ENCODE measurements at regions not wholly inside any gene's neighbourhood (a gene's known extent, or its start where the extent isn't known, plus 50 kb on each side); places are given as distances from the start of the nearest gene placed in this dataset.

DNA sequence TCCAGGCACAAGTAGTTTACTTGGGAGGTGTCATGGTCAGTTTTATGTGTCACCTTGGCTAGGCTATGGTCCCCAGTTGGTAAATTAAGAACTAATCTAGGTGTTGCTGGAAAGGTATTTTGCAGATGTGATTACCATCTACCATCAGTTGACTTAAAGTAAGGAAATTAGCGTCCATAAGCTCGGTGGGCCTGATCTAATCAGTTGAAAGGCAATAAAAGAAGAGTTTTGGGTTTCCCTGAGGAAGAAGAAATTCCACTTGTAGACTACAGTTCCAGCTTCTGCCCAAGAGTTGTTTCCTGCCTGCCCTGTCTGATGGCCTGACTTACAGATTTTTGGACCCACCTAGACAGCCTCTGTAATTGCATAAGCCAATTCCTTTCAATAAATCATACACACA, 438.7 kb upstream of the PROK2 start:
- no peak for DNase-seq (ENCODE audit: low read depth in 3 of 3, low spot score in 1 of 3)

DNA sequence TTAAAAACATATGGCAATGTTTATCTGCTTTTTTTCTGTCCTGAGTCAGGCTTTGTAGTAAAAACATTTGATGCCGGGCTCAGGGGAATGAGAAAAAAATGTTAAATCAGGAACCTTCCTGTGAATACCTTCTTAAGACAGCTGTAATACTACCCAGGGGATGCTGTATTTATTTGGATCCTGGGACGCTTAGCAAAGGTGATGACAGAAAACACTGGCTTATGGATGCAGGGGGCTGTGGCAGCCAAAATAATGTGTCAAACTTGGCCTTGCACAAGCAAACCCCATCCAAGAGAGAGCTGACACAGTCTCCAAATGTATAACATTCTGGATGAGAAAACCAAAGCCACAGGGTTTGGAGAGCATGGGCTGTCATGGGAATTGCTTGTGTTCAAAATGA, 438.2 kb upstream of the PROK2 start:
- DNase-seq (ENCODE audit: low read depth in 3 of 3, low spot score in 1 of 3), result no peak

DNA sequence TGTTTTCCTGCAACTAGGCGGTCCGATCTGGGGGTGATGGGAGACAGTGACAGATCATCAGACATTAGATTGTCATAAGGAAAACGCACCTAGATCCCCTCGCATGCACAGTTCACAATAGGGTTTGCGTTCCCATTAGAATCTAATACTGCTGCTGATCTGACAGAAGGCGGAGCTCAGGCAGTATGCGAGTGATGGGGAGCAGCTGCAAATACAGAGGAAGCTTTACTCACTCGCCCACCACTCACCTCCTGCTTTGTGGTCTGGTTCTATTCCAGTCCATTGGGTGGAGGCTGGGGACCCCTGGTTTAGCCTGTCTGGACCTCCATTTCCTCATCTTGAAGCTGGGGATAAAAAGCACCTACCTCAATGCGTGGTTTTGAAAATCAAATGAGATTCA, 437.5 kb upstream of the PROK2 start:
- no peak for DNase-seq (ENCODE audit: low read depth in 3 of 3, low spot score in 1 of 3)

DNA sequence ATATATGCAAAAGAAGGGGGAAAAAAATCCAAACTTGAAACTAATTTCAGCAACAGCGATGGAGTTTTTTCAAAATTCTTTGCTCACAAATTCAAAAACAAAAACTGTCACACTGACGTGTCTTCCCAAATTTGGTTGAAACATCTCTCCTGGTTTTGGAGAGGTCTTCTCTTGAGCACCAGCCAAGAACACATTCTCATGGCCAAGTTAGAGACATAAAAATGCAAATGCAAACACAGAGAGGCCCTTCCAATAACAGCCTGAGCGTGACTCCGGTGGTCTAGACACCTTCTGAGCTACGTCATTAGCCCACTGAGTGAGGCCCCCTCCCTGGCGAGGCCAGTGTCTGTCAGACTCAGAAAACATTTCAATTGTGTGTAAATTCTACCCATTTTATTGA, 436.0 kb upstream of the PROK2 start:
- DNase-seq (ENCODE audit: low read depth in 3 of 3, low spot score in 1 of 3), result no peak

DNA sequence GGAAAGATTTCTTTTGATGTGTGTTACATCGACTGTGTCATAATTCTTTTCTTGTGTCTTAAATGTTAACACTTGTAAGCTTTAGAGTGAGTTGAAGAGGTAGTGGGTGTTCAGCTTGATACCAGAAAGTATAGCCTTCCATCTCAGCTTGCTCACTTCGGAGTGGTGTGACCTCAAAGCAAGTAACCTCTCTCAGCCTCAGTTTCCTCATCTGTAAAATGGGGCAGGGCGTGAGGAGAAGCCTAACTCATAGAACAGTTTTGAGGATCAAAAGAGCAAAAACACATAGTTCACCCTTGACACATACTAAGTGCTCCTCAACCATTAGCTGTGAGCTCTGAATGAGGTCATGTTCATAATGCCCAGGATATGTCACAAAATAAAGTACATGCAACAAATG, 434.8 kb upstream of the PROK2 start:
- no peak for DNase-seq (ENCODE audit: low read depth in 3 of 3, low spot score in 1 of 3)

DNA sequence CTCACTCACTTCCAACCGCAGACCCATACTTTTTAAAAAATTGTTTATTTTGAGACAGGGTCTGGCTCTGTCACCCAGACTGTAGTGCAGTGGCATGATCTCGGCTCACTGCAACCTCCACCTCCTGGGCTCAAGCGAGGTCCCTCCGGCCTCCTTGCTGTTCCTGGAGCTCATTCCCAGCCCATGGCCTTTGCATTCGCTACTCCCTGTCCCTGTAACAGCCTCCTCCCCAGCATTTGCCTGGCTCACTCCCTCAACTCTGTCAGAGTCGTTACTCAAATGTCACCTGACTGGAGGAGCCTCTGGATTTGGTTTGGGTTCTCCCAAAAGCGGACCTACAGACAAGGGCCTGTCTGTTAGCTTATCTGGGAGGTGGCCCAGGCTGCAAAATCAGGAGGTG, 432.6 kb upstream of the PROK2 start:
- DNase-seq (ENCODE audit: low read depth in 3 of 3, low spot score in 1 of 3), result no peak

DNA sequence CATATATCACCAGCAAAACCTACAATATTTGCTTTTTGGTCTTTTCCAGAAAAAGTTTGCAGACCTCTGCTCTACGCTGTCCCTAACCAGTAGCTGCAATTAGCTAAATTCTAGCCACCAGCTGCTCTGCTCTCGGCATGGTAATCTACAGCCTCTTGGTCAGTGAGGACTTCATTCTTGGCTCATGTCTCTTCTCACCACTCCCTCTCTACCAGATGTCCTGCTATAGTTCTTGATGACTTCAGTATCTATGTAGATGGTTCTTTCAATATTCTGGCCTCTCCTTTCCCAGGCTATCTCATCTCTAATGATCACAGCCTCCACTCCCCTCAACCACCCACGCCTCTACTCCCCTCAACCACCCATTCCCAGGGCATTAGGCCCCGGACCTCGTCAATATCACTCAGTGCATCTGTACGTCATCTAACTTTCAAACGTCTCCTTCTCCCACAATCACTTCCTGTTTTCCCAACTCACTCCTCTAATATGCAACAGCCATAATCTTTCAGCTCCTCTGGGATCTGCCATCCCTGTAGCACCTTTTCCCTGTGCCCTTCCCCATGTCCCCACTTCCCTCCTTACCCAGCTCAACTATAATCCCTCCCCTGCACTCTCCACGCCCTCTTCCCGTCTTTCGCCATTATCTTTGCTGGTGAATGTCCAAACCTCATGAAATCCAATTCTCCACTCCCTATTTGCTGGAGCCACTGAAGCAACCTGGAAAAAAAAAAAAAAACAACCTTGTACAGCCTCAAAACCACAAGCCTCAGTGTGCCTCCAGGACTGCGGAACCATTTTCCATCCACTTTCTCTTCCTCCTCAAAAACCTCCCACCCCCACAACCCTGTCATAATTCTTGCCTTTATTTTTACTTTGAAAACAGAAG, 429.4 kb upstream of the PROK2 start:
- DNase-seq (ENCODE audit: low read depth in 3 of 3, low spot score in 1 of 3), result no peak

DNA sequence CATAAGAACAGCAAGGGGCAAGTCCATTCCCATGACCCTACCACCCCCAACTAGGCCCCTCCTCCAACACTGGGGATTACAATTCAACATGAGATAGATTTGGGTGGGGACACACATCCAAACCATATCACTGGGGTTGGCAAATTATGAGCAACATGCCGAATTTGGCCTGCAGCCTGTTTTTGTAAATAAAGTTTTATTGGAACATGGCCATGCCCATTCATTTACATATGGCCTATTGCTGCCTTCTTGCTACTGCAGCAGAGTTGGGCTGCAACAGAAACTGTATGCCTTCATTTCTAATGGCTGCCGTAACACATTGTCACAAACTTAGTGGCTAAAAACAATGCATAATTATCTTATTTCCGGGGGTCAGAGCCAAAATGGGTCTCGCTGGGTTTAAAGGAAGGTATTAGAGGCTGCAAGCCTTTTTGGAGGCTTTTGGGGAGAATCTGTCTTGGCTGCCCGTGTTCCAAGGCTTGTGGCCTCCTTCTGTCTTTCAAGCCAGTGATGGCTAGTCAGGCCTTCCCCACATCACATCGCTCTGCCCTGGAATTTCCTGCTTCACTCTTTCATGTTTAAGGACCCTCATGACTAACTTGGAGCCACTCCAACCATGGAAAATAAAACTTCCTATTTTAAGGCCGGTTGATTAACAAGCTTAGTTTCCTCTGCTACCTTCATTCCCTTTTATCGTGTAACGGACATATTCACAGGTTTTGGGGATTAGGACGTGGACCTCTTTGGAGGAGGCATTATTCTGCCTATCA, 428.5 kb upstream of the PROK2 start:
- DNase-seq (ENCODE audit: low read depth in 3 of 3, low spot score in 1 of 3), result no peak

DNA sequence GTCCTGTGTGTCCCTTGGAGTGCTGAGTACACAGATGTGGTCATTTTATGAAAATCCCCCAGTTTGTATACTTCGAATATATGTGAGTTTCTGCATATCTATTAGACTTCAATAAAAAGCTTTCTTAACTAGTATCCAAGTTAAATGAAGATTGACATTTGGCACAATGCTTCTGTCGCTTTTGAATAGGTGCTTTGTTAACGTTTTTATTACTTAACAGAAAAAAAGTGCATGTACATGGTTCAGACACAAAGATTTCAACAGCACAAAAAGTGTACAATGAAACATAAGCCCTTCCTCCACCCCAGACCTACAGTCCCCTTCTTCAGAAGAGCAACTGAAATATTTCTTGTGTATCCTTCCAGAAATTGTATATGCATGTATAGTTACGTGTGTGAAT, 427.4 kb upstream of the PROK2 start:
- DNase-seq (ENCODE audit: low read depth in 3 of 3, low spot score in 1 of 3), result no peak

DNA sequence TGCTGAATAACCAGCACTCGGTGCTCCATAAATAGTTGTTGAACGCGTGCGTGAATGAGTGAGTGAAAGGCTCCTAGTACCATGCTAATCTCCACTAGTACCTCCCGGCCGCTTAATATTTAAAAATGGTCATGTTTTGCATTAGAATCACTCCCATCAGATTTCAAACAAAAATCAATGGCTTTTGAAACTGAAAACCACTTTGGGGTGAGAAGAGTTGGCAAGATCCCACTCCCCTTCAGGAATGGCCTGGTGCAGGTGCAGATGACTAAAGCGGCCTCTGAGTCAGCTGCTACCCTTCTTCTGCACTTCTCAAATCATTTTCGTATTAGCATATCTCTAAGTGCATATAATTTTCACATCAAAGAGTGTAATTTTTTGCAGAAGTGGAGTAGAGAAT, 425.3 kb upstream of the PROK2 start:
- no peak for DNase-seq (ENCODE audit: low read depth in 3 of 3, low spot score in 1 of 3)

DNA sequence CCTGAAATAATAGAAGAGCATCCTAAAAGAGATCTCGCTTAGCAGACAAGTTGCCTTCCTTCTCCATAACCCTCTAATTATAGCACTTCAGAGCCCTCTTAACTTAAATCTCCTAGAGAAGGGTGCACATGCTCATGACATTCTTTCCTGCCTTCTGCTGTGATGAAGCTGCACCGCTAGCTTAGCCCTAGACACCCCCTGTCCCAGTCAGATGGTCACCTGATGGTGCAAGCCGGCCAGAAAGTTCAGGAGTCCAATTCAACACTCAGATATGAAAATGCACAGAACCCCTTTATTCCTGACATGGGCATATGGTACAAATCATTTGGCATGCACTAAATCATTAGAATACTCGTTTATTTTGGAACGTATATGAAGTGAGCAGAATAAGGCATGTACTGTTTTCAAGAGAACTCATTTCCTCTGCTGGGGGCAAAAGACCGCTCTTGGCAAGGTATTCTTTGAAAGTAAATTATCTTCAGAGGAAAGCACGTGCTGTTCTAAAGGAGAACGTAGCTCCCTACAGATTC, 420.4 kb upstream of the PROK2 start:
- no peak for DNase-seq (ENCODE audit: low read depth in 3 of 3, low spot score in 1 of 3)

DNA sequence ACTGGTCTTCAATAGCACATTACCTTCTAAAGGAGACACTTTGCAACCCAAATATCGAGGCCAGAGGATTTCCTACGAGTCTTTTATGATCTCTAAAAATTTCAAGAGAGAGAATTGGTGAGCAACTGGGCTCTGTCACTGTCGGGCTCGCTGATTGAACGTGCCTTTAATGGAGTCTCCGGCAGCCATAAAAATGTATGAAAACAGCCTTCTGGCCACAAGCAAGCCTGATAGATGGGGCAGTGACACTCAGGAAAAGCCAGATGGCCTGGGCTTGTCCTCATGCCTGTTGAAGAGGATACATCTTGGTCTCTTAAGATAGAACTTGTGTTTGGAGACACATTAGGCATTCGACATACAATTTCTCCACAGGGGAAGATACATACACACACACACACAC, 419.5 kb upstream of the PROK2 start:
- DNase-seq (ENCODE audit: low read depth in 3 of 3, low spot score in 1 of 3), result no peak

DNA sequence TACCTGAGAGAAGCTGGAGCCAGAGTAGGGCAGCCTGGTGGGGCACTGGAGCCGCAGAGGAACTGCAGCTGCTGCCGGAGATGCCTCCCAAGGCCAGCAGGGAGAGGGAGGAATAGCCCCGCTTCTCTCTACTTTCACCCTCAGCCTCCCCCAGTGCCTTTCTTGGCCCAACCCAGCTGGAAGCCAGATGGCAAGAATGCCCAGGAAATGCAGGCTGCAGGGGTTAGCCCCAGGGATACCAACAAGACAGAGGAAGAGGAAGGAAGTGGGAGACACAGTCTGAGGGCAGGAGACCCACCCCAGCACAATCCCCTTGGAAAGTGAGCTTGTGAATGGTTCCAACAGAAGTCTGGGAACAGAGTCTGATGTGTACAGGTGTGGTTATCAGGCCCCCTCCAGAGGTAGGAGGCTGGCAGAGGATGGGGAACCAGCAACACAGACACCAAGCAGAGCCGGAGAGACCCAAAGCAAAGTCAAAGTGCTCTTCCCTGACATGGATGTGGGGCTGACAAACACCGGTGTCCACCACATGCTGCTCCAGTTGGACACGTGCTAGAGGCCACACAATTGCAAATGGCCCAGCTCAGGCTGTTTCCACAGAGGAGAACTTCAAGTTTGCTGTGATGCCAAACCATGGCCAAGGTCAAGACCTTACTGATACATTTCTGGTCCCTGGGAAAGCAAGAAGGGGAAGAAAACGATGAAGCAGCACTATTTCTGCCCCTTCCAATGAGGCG, 418.8 kb upstream of the PROK2 start:
- no peak for DNase-seq (ENCODE audit: low read depth in 3 of 3, low spot score in 1 of 3)

DNA sequence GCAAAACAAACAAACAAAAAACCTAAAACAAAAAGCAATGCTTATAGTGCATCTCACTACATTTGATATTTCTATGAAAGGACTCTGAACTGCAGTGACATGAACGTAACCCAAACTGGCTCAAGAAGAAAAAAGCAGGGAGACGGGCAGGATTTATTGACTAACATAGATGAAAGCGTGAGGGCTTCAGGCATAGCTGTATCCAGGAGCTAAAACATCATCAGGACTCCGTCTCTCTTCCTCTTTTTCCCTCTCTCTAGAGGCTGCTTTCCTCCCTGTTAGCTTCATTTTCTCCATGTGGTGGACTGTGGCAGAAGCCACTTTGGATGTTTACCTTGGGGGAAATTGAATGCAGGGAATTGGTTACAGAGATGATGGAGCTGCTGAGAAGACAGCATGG, 418.2 kb upstream of the PROK2 start:
- no peak for DNase-seq (ENCODE audit: low read depth in 3 of 3, low spot score in 1 of 3)

DNA sequence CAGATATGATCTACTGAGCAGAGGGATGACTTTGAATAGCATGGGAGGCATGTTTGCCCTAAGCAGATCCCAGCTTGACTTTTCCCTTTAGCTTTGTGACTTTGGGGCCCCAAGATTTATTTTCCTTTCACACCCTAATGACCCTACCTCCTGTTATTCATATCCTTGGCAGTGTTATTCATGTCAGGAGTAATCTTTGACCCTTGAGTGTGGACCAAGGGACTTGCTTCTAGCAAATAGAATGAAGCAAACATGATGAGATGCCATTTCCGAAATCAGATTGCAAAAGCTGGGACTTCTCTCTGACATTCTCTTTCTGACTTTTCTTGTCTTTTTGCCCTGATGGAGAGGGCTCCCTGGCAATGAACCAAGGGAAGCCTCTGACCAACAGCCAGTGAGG, 415.4 kb upstream of the PROK2 start:
- no peak for DNase-seq (ENCODE audit: low read depth in 3 of 3, low spot score in 1 of 3)

DNA sequence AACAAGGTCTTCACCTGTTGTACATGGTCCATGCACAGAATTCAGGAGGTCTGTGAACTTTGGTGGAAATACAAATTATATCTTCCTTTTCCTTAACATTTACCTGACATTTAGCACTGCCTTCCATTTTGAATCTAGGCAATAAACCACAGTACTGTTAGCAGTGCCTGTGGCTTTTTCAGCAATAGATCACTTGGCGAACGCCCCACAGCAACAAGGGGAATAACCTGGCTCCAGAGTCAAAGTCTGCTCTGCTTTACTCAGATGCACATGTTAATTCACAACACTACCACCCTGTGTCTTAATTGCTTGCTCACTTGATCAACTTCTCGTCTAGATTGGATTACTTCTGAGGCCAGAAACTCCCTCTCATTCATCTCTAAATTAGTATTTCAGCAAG, 414.6 kb upstream of the PROK2 start:
- no peak for DNase-seq (ENCODE audit: low read depth in 3 of 3, low spot score in 1 of 3)

DNA sequence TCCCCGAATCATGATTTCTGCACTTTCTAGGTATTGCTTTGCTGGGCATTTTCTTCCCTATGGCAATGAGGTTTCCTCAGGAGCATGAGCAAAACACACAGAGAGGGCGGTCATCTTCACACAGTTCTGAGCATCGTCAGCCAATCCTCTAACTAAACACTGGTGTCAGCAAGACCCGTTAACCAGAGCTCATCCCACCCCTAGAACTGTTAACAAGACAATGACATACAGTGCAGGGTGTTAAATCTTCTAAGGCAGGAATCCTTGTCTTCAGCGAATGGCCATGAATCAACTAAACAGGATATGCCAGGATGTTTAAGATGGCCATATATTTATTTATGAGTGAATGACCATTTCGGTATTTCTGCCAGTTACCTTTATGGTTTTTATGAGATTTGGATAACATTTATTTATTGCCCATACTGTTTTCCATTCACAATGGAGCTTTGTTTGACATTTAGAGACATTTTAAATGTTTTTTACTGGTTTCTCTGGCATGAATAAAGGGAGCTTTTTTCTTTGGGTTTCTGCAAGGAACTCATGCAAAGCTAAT, 411.5 kb upstream of the PROK2 start:
- no peak for DNase-seq (ENCODE audit: low read depth in 3 of 3, low spot score in 1 of 3)

DNA sequence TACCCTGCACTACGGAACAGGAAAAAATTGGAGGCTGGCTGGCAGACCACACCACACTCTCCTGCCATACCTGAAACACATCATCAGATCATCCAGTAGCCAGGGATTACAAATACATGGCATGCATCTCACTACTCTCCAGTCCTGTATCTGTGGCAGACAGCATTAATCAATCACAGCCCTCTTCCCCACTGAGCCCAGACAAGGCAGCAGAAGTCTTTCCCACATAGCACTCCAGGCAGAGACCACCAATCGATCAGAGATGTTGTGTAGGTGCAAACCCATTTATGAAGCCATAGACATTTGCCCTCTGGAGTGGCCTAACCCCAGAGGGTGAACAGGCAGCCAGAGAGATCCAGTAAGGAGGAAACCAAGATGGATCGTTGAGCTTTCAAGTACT, 410.9 kb upstream of the PROK2 start:
- no peak for DNase-seq (ENCODE audit: low read depth in 3 of 3, low spot score in 1 of 3)

DNA sequence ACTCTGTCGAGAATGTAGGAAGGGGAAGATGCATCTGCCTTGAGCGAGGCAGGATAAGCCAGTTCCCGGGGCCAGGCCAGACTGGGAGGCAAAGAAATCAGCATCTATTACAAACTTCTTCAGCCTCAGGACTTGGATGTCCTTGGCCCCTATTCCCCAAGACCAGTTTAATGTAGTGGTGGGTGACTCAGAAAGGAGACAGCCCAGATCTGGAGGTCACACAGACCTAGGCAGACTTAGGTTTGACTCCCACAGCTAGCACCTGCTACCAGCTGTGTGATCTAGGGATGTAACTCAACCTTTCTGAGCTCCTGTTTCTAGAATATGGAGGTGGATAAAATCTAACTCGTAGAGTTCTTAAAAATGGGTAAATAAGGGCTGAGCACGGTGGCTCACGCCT, 409.5 kb upstream of the PROK2 start:
- DNase-seq (ENCODE audit: low read depth in 3 of 3, low spot score in 1 of 3), result no peak

DNA sequence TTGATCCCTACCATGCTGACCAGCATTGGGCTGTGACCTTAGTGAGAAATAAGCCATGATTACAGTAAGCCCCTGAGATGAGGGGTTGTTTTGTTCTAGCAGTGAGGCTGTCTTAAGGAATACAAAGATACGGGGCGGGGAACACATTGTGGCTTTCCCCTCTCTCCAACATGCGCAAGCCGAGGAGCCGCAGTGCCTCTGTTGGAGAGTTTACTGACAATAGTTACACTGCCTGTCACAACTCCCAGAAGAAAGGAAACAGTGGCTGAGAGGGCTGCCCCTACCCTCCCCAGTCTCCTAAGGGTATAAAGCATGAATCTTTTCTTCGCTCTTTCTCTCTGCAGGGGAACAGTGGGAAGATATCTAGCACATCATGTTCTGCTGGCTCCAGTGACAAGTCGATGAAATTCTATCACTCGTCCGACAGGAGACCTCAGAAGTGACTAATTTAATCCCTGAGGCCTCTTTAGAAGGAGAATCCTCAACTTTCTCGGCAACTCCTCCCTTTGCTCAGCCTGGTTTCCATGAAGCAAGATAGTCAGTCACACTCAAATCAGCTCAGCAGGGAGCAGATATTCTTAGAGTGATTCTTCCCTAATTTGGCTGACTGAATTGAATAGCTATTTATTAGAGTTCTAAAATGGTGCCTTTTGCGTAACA, 409.0 kb upstream of the PROK2 start:
- DNase-seq (ENCODE audit: low read depth in 3 of 3, low spot score in 1 of 3), result no peak

DNA sequence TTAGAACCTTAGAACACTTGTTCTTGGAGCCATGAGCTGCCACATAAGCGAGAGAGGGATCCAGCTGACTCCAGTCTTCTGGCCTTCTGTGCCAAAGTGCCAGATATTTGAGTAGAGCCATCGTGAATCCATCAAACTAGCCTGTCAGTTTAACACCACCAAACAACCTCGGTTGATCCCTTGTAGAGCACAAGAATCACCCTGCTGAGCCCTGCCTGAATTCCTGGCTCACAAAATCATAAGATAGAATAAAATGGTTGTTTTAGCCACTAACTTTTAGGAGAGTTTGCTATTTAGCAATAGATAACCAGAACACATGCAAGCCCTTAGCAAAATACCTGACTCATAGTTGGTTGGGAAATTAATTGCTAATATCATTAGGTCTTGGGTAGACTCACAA, 407.6 kb upstream of the PROK2 start:
- DNase-seq (ENCODE audit: low read depth in 3 of 3, low spot score in 1 of 3), result no peak

All from stimulated activated CD4-positive, alpha-beta T cell treated with anti-CD3 and anti-CD28 coated beads, TNF-alpha, amount 100 ng/mL, for 1 hour (primary cell).